GM12892 (cell line): ENCODE measurements at regions not wholly inside any gene's neighbourhood (a gene's known extent, or its start where the extent isn't known, plus 50 kb on each side); places are given as distances from the start of the nearest gene placed in this dataset.

ENCODE experiments used
- POLR2A ChIP-seq: IDR thresholded peaks from 2 replicates; pipeline ENCODE4 v1.6.1; 2011; ENCODE audit warnings: low read depth, low read length, control low read depth
- TAF1 ChIP-seq: IDR thresholded peaks from 2 replicates; pipeline ENCODE4 v1.6.1; 2011; ENCODE audit warnings: low read depth, mild to moderate bottlenecking, control low read depth, low read length, borderline replicate concordance

GRCh38 chr5:109927639-109928038, 237.9 kb downstream of the MAN2A1 start:
- TF ChIP-seq TAF1 (no peak), POLR2A (no peak)
